ENCODE measurements at regions not wholly inside any gene's neighbourhood (a gene's known extent, or its start where the extent isn't known, plus 50 kb on each side); places are given as distances from the start of the nearest gene placed in this dataset.
"Not testable (repeated sequence)": the region's sequence is repeated elsewhere in the genome, so short reads cannot be mapped to it uniquely, and the experiment has no call there.

DNA sequence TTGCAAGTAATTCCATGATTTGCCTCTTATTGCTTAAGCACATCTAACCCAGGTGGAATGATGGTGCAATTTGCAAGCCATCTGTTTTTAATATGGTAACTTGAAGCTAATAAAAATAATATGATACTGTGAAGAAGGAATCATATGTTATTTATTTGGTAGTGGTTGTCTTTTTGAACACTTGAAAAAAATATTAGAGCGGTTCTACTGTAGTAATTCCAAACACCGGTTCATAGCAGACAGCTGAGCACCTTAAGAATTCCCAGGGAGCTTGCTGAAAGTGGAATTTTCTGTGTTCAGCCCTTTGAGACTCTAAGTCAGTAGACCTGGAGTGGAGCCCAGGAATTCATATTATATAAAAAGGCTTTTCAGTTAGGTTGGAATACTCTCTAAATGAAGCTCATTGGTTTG is 687.4 kb downstream of the EDEM1 start:
- no peak for DNase-seq

DNA sequence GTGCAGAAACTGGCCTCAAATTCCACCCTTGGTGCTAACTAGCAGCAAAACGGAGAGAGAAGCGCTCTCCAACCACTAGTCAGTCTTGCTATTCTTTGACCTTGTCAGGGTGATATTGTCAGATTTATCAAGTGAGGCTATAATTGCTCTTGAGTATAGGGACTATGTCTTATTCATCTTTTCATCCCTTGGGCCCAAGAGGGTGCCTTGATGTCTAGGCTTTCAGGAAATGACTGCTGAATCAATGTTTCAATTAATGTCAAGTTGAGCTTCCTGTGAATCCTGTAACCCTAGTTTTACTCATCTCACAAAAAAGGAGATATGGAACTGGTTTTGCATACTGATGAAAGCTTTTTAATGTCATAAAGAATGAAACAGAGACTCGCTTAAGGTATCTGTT is 701.3 kb downstream of the EDEM1 start:
- DNase-seq: no peak

DNA sequence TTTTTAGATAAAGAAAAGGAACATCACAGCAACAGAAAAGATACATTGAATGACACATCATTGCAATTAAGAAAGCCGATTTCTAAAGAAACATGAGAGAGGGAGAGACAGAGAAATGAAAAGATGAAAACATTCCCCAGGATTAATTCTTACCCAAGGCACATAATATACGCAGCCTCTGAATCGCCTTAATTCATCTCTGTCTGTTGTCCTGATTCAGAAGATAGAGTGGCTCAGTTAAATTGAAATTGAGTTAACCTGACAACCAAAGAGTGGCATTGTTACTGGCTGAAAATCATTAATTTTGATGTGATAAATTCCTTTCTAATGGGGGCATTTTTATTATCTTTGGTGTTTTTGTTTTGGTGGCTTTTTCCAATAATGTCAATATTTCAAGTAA is 701.9 kb downstream of the EDEM1 start:
- no peak for DNase-seq

DNA sequence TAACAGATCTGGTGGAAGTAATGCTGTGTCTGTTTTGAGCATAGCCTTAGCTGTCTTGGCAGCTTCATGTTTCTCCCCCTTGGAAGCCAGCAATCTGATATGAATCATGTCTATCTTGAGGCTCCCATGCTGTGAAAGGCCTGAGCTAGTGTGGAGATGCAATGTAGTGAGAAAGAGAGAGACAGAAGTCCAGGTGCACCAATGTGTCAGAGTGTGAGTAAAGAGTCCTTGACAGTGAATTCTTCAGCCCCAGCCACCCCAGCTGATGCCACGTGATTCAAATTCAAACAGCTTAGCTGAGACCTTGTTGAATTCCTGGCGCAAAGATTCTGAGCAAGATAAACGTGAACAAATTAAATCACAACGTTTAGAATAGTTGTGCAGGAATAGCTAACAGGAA is 704.2 kb downstream of the EDEM1 start:
- no peak for DNase-seq

DNA sequence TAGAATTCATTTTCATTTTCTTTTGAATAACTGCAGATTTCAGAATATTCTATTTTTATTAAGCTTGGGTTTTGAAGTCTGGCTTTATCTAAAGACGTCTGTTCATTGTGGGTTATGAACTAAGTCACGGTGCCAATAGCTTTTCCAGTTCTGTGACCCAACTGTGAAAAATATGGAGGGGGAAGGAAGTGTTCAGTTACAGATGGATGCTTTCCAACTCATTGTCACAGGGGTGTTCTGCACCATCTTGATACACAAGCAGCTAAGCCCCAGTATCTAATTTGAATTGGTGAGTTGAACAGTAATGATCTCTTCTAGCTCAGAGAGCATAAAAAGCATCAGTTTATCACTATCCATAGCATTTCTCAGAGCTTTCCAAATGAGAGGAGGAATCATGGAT is 710.6 kb downstream of the EDEM1 start:
- DNase-seq: no peak

DNA sequence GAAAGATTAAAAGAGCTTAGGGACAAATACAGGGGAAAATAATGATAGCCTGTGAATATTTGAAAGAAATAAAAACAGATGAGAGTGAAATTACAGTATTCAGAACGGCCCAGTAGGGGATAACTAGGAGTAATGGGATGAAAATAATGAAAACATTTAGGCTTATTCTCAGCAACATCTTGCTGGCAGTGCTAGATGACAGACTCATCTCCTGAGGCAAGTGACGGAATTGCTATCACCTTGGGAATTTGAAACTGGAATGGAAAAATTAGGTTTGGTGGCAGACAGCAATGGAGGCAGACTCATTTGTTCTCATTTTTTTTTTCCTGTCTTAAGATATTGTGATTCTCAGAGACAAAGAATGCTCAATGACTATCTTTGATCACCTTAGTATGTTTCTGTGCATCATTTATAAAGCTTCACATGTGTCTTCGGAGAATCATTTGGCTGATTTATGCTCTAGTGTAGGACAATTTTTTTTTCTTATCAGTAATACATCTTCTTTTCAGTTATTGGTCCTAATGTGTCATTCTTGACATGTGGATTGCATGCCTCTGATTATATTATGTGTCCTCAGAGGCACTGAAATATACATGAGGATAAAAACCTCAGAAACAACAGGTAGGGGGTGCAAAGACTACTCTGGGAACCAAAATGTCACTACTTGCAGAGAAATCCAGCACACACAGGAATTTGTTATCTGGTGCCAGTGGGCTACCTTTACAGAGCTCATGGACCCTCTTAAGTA is 711.7 kb downstream of the EDEM1 start:
- DNase-seq: no peak

DNA sequence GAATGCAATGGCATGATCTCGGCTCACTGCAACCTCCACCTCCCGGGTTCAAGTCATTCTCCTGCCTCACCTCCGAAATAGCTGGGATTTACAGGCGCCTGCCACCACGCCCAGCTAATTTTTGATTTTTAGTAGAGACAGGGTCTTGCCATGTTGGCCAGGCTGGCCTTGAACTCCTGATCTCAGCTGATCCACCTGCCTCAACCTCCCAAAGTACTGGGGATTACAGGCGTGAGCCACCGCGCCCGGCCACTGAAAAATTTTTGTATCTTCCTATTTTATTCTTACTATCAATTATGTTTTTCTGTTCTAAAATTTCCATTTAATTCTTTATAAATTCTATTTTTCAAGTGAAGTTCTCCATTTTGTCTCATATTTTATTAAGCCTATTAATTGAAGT is 730.4 kb downstream of the EDEM1 start:
- no peak for DNase-seq

DNA sequence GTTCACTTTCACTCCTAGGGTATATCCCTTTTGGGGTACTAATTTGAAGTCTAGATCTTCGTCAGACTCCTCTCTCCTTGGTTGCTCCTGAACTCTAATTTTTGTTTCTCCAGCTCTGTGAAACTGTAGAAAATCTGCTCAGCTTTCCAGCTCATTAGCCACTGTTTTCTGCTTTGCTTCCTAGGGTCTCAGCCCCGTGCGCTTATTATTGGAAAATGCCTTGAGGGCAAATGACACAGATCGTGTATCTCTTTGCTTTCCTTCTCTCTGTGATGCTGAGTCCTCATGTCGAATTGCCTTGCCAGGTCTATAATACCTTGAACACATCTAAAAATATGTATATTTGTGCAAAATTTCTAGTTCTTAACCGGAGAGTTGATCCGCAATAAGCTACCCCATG is 731.1 kb downstream of the EDEM1 start:
- no peak for DNase-seq

DNA sequence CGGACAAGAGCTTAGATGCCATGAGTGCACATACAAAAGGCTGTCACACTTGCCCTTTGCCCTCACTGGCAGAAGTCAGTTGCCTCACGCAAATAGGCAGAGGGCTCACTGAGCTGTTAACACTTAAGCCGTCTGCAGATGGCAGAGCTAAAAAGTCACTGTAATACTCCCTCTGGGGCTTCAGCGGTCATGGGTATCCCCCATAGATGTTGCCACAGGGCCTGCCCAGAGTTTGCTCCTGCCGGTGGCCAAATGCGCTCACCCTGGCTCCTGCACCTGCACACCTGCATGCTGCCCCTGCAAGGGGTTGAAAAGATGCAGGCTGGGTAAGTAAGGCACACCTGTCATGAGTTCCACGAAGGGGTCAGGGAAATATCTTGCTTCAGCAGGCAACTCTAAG is 741.5 kb downstream of the EDEM1 start:
- DNase-seq: no peak

DNA sequence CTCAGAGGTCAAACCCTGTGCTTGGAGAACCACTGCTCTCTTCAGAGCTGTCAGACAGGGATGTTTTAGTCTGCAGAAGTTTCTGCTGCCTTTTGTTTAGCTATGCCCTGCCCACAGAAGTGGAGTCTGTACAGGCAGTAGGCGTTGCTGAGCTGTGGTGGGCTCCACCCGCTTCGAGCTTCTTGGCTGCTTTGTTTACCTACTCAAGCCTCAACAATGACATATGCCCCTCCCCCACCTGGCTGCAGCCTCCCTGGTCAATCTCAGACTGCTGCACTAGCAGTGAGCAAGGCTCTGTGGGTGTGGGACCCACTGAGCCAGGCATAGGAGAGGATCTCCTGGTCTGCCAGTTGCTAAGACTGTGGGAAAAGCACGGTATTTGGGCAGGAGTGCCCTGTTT is 756.6 kb downstream of the EDEM1 start:
- not testable (repeated sequence) for DNase-seq

DNA sequence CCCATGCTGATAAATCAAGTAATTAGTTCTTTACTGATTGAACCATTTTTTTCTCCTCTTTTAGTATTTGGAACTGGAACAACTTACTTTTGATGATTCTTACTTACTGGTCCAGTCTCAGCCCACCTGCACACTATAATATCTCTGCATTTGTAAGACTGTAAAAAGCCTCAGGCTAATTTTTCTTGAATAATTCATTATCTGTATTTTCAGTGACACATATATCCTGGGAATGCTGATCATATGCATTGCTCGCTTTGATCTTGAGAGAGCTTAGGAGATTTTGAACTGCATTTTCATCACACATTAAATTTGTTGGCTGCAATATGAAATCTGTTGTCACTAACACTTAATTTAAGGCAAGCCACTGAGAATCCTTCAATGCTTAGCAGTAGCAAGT is 760.6 kb downstream of the EDEM1 start:
- no peak for DNase-seq

DNA sequence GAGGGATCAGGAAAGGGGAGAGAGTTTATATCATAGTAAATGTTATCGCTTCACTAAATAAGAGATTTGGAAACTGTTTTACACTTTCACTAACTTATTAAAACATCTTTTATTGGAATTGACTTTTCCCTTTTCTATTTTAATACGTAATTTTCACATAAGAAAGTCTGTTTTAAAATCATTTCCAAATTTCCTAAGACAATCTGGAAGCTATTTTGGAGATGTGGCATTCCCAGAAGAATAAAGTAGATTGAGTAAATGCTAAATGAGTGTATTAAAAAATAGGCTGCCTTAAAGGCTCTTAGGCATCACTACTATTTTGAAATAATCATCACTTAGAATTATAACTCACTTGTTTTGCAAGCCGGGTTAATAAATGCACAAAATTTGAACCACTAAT is 763.5 kb downstream of the EDEM1 start:
- no peak for DNase-seq

DNA sequence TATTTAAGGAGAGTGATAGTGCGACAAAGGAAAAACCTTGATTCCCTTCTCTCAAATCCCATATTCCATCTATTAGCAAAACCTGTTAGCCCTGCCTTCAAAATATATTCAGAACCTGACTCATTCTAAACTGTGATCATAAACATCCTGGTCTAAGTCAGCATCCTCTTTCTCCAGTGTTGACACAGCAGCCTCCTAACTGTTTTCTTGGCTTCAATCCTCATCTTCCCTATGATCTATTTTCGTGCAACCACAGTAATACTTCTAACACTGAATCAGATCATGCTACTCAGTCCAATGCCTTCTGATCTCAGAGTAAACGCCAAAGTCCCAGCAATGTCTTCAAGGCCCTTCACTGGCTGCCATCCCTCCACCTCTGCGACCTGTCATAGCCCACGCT is 785.1 kb downstream of the EDEM1 start:
- DNase-seq: peak in 2 of 3 donors; percentile 24 to 27

DNA sequence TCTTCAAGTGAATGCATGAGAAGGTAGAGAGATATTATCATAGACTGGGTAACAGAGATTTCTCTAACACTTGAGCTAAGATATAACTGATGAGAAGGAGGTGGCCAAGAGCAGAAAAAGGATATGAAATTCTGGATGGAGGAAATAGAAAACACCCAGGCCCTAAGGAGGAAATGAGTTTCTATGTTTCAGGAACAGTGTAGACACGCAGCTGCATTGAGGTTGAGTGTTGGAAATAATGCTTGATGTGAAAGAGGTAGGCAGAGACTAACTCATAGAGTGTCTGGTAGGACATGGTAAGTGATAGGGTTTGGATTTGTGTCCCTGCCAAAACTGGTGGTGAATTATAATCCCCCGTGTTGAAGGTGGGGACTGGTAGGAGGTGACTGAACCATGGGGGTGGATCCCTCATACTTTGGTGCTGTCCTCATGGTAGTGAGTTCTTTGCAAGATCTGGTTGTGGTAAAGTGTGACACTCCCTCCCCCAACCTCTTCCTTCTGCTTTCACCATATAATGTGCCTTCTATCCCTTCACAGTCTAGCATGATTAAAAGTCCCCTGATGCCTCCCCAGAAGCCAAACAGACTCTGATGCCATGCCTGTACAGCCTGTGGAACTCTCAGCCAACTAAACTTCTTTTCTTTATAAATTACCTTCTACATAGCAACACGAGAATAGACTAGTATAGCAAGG is 787.3 kb downstream of the EDEM1 start:
- DNase-seq: peak; percentile 31 to 55 (median 44)

DNA sequence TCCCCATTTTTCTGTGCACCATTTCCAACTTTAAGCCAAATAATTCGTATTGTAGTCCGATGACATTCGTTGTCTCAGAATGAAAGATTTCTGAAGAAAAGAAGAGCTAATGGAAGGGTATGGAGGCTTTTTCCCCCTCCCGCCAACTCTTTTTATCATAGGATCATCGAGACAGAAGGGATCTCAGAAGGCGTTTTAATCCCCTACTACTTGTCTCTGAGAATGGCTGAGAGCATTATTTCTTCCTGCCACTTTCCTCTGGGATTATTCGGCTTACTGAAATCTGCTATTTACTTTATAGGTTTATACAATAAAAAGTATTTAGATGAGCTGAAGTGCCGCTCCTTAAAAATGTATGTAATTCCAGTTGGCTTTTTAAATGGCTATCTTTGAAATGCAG is 789.8 kb downstream of the EDEM1 start:
- no peak for DNase-seq

DNA sequence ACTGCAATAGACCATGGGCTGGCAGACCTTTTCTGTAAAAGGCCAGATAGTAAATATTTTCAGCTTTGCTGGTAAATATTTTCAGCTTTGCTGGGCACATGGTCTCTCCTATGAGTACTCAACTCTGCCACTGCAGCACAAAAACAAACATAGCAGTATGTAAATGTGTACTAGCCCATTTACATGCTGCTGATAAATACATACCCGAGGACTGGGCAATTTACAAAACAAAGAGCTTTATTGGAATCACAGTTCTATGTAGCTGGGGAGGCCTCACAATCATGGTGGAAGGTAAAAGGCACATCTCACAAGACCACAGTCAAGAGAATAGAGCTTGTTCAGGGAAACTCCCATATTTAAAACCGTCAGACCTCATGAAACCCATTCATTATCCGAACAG is 793.0 kb downstream of the EDEM1 start:
- DNase-seq: no peak

DNA sequence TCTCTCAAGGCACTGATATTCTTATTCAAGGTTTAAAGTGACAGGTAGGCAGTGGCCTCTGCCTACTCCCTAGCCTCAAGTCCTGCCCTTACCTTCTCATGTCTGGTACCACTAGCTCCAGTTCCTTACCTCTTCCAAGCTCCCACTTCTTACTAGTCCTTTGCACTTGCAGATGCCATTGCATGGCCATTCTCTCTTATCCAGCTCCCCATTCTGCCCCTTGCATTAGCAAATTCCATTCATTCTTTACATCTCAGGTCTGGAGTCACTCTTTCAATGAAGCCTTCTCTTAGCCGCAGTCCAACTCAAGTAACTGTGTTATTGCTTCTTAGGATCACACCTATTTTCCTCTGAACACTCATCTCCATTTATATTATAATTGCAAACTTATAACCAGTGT is 807.1 kb downstream of the EDEM1 start:
- DNase-seq: no peak

DNA sequence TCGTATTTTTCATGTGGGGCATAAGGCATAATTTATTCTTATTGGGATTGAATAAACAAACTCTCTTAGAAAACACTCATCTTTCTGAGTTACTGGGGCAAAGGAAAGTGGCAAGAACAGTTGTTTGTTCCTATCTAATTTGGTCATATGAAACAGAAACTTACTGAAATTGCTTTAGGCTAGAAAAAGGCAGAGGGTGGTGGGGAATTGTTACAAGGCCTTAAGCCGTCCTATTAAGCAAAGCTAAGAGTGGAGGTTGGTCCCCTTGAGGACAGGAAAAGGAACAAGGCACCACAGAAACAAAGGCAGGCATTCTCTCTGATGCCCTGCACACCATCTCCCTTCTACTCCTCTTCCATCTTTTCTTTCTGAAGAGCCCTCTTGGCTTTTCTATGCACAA is 830.9 kb downstream of the EDEM1 start:
- no peak for DNase-seq

DNA sequence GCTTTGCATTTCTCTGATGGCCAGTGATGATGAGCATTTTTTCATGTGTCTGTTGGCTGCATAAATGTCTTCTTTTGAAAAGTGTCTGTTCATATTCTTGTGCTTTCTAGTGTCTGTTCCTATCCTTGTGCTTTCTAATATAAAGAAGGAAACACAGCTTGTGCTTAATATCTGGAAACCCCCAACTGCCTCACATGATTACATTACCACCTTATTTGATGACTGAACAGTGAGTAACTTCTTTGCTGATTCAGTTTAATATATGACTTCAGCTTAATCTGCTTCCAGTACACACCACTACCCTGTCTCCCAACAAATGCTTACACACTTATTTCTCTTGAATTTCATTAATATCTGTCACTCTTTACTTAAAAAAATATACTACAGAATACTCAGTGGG is 835.1 kb downstream of the EDEM1 start:
- DNase-seq: peak; percentile 19 to 51 (median 19)

DNA sequence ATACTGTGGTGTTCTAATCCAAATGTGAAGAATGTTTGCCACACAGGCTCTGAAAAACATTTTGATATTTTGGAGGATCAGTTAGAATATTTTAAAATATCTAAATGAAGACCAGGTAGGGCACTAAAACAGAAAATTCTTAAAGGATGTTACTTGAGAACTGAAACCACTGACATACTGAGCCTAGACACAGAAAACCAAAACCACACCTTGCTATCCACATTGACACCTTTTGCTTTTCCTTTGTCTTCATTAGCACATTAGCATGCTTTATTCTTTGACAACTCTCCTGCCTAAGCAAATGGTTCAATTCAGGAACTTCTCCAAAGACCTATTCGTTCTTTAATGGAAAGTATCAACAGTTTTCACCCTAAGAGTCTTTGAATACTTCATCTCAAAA is 835.9 kb upstream of the GRM7 start:
- no peak for DNase-seq

DNA sequence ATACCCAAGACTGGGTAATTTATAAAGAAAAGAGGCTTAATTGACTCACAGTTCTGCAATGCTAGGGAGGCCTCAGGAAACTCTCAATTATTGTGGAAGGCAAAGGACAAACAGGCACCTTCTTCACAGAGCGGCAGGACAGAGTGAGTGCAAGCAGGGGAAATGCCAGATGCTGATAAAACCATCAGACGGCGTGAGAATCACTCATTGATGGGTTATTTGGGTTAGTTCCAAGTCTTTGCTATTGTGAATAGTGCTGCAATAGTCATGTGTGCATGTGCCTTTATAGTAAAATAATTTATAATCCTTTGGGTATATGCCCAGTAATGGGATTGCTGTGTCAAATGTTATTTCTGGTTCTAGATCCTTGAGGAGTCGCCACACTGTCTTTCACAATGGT is 830.3 kb upstream of the GRM7 start:
- DNase-seq: not testable (repeated sequence)

DNA sequence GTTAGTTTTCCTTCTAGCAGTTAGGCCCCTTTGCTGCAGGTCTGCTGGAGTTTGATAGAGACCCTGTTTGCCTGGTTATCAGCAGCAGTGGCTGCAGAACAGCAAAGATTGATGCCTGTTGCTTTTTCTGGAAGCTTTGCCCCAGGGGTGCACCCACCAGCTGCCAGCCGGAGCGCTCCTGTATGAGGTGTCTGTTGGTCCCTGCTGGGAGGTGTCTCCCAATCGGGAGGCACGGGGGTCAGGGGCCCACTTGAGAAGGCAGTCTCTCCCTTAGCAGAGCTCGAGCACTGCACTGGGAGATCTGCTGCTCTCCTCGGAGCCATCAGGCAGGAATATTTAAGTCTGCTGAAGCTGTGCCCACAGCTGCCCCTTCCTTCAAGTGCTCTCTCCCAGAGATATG is 825.3 kb upstream of the GRM7 start:
- DNase-seq: no peak

DNA sequence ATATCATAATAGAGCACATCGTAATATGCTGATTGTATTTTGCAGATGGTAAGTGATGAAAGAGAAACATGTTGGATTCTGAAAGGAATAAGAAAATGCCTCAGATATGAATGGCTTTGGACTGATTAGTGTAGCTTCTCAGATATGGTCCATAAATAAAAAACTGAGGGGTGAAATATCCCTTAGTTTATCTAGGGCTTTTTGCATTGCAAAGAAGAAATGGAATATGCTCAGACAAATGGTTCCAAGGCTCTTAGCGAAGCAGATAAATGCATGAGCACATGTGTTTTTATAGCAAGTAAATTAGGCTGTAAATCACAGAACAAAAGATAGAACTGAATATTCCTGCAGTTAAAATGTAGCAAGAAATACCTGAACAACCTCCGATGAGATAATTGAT is 820.9 kb upstream of the GRM7 start:
- no peak for DNase-seq

DNA sequence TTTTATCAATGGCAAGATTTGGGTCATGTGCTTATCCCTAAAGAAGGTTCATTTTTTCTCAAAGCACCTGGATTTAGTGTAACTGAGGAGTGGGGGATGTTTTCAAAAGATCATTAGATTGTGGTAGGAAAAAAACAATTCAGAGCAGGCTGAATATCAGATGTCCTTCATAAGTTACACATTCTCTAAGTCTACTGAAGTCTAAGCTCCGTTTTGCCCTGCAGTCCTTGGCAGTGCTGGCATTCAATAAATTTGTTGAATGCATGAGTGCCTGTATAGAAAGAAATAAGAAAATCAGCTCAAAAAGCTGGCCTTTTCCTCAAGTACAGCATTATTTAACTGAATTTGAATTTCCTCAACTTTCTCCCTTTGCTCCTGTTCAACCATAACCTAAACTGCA is 819.0 kb upstream of the GRM7 start:
- no peak for DNase-seq

DNA sequence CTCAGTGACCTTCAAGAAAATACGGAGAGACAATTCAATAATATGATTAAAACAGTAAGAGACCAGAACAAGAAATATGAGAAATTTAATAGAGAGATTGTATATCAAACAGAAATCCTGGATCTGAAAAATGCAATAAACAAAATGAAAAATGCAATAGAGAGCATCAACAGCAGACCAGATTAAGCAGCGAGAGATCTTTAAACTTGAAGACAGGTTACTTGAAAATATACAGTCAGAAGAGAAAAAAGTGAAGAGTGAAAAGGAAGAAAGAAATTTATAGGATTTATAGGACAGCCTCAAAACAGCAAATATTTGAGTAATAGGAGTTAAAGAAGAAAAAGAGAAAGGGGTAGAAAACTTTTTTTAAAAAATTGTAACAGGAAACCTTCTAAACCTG is 813.9 kb upstream of the GRM7 start:
- DNase-seq: no peak
